IMR-90 (cell line): ENCODE measurements at regions not wholly inside any gene's neighbourhood (a gene's known extent, or its start where the extent isn't known, plus 50 kb on each side); places are given as distances from the start of the nearest gene placed in this dataset.

Experiments used
- ATAC-seq: fragments of 200-7000 bp; cut with Tn5 transposase; 2 replicates; pipeline ENCODE4 v1.9.1; 2020; ENCODE audit warnings: low read depth, mild to moderate bottlenecking, moderate library complexity
- BruUV-seq: library from RNA; stranded (reverse); fragments of 400-500 nt; replicated peaks from 2 replicates; lab custom pipeline; 2021; lab: Mats Ljungman, UMichigan
- CTCF ChIA-PET: fragments of 300-600 bp; formaldehyde crosslinking; extraction: SDS; loops from one replicate; lab custom pipeline; 2021; ENCODE audit warnings: antibody characterized with exemption; lab: Yijun Ruan, JAX
- POLR2A ChIA-PET: fragments of 300-600 bp; sonication (Branson Sonifier 250); formaldehyde crosslinking; loops from one replicate; lab custom pipeline; 2022; ENCODE audit warnings: antibody characterized with exemption; ENCODE audit not compliant: unreplicated experiment; lab: Charles Lee
- DNase-seq: peaks from one replicate; pipeline ENCODE4 v3.0.0; 2013
- H2AFZ ChIP-seq: replicated peaks from 2 replicates; pipeline ENCODE3; 2013; ENCODE audit warnings: low read length, mild to moderate bottlenecking; ENCODE audit not compliant: poor library complexity
- H2AK5ac ChIP-seq: 2 replicates; pipeline ENCODE4 v1.6.1; 2013; ENCODE audit warnings: low read depth, low read length, inconsistent platforms
- H2AK9ac ChIP-seq: replicated peaks from 2 replicates; pipeline ENCODE3; 2013; ENCODE audit warnings: mild to moderate bottlenecking, low read depth, low read length, moderate library complexity; ENCODE audit not compliant: poor library complexity
- H2BK120ac ChIP-seq: 2 replicates; pipeline ENCODE4 v1.6.1; 2013; ENCODE audit warnings: low read depth, low read length, inconsistent platforms
- H2BK15ac ChIP-seq: 3 replicates; pipeline ENCODE4 v1.6.1; 2013; ENCODE audit warnings: low read depth, low read length, inconsistent platforms
- H2BK20ac ChIP-seq: 2 replicates; pipeline ENCODE4 v1.6.1; 2013; ENCODE audit warnings: low read depth, mild to moderate bottlenecking, inconsistent platforms, low read length, moderate library complexity
- H2BK5ac ChIP-seq: 2 replicates; pipeline ENCODE4 v1.6.1; 2013; ENCODE audit warnings: mild to moderate bottlenecking, low read depth, low read length, inconsistent platforms; ENCODE audit not compliant: poor library complexity, severe bottlenecking
- H3K14ac ChIP-seq: replicated peaks from 2 replicates; pipeline ENCODE4 v1.6.1; 2013; ENCODE audit warnings: low read depth, low read length, inconsistent platforms
- H3K18ac ChIP-seq: 2 replicates; pipeline ENCODE4 v1.6.1; 2013; ENCODE audit warnings: low read depth, low read length, control low read depth
- H3K23ac ChIP-seq: 2 replicates; pipeline ENCODE4 v1.6.1; 2013; ENCODE audit warnings: low read depth, low read length, inconsistent platforms
- H3K27ac ChIP-seq: 2 replicates; pipeline ENCODE4 v1.5.1; 2013; ENCODE audit warnings: mild to moderate bottlenecking, control low read depth, low read length; ENCODE audit not compliant: insufficient read depth
- H3K27me3 ChIP-seq: 2 replicates; pipeline ENCODE4 v1.6.1; 2013; ENCODE audit warnings: low read length; ENCODE audit not compliant: control insufficient read depth, insufficient read depth
- H3K36me3 ChIP-seq: 2 replicates; pipeline ENCODE4 v1.6.1; 2013; ENCODE audit warnings: low read length, mixed read lengths; ENCODE audit not compliant: control insufficient read depth, insufficient read depth
- H3K4ac ChIP-seq: 2 replicates; pipeline ENCODE4 v1.6.1; 2013; ENCODE audit warnings: low read depth, low read length, inconsistent platforms
- H3K4me1 ChIP-seq: 2 replicates; pipeline ENCODE4 v1.6.1; 2013; ENCODE audit warnings: low read length, mixed read lengths; ENCODE audit not compliant: control insufficient read depth, insufficient read depth
- H3K4me2 ChIP-seq: 2 replicates; pipeline ENCODE4 v1.6.1; 2013; ENCODE audit warnings: low read depth, mild to moderate bottlenecking, control low read depth, low read length, moderate library complexity
- H3K4me3 ChIP-seq: 2 replicates; pipeline ENCODE4 v1.5.1; 2013; ENCODE audit warnings: low read depth, mild to moderate bottlenecking, control low read depth, low read length, moderate library complexity; ENCODE audit not compliant: insufficient read depth
- H3K56ac ChIP-seq: 2 replicates; pipeline ENCODE4 v1.6.1; 2013; ENCODE audit warnings: low read length, inconsistent platforms; ENCODE audit not compliant: insufficient read depth; ENCODE audit errors: extremely low read depth
- H3K79me1 ChIP-seq, 2 experiments: 2 replicates each; pipeline ENCODE4 v1.6.1; 2013; ENCODE audit warnings: low read length in 2 of 2, inconsistent platforms in 1 of 2, low read depth in 1 of 2
- H3K9ac ChIP-seq: 2 replicates; pipeline ENCODE4 v1.6.1; 2013; ENCODE audit warnings: low read depth, low read length, control low read depth
- H3K9me1 ChIP-seq: 2 replicates; pipeline ENCODE4 v1.6.1; 2013; ENCODE audit warnings: low read length, inconsistent platforms; ENCODE audit not compliant: insufficient read depth
- H3K9me3 ChIP-seq: 2 replicates; pipeline ENCODE4 v1.6.1; 2013; ENCODE audit warnings: low read length; ENCODE audit not compliant: control insufficient read depth, insufficient read depth
- H4K20me1 ChIP-seq: 2 replicates; pipeline ENCODE4 v1.6.1; 2013; ENCODE audit warnings: low read length, inconsistent platforms; ENCODE audit not compliant: insufficient read depth
- H4K5ac ChIP-seq: 2 replicates; pipeline ENCODE4 v1.6.1; 2013; ENCODE audit warnings: mild to moderate bottlenecking, low read depth, low read length, control low read depth
- H4K8ac ChIP-seq, 2 experiments: 2 replicates each; pipeline ENCODE4 v1.6.1; 2013; ENCODE audit warnings: low read depth in 2 of 2, low read length in 2 of 2, control low read depth in 1 of 2, inconsistent platforms in 1 of 2
- H4K91ac ChIP-seq: 2 replicates; pipeline ENCODE4 v1.6.1; 2013; ENCODE audit warnings: low read depth, low read length, inconsistent platforms; ENCODE audit not compliant: insufficient read depth
- BHLHE40 ChIP-seq: fragments of 150-350 bp; IDR thresholded peaks from 2 replicates; pipeline ENCODE4 v1.6.1; 2016; ENCODE audit warnings: mild to moderate bottlenecking, low read depth, low read length
- CEBPB ChIP-seq: IDR thresholded peaks from 2 replicates; pipeline ENCODE4 v1.6.1; 2012; ENCODE audit warnings: low read depth, low read length, improper control_type of control experiment
- CHD1 ChIP-seq: IDR thresholded peaks from 2 replicates; pipeline ENCODE4 v1.6.1; 2012; ENCODE audit warnings: low read depth, low read length, improper control_type of control experiment
- FOS ChIP-seq: fragments of 150-350 bp; IDR thresholded peaks from 2 replicates; pipeline ENCODE4 v1.6.1; 2016; ENCODE audit warnings: low read depth, low read length
- MAFK ChIP-seq: IDR thresholded peaks from 2 replicates; pipeline ENCODE4 v1.6.1; 2012; ENCODE audit warnings: low read depth, low read length, improper control_type of control experiment
- MAZ ChIP-seq: IDR thresholded peaks from 2 replicates; pipeline ENCODE4 v1.6.1; 2012; ENCODE audit warnings: low read depth, mild to moderate bottlenecking, low read length, improper control_type of control experiment, moderate library complexity, borderline replicate concordance
- MXI1 ChIP-seq: IDR thresholded peaks from 2 replicates; pipeline ENCODE4 v1.6.1; 2012; ENCODE audit warnings: low read depth, mild to moderate bottlenecking, low read length, moderate library complexity, borderline replicate concordance
- NFE2L2 ChIP-seq: fragments of 150-350 bp; IDR thresholded peaks from 2 replicates; pipeline ENCODE4 v1.6.1; 2016; ENCODE audit warnings: low read depth, mild to moderate bottlenecking, low read length
- RAD21 ChIP-seq: IDR thresholded peaks from 2 replicates; pipeline ENCODE4 v1.6.1; 2012; ENCODE audit warnings: low read length, improper control_type of control experiment
- RCOR1 ChIP-seq: IDR thresholded peaks from 2 replicates; pipeline ENCODE4 v1.6.1; 2012; ENCODE audit warnings: mild to moderate bottlenecking, low read length, improper control_type of control experiment; ENCODE audit not compliant: insufficient replicate concordance
- RFX5 ChIP-seq: IDR thresholded peaks from 2 replicates; pipeline ENCODE4 v1.8.0; 2012; ENCODE audit warnings: low read depth, mild to moderate bottlenecking, low read length, moderate library complexity
- SMC3 ChIP-seq: fragments of 150-350 bp; IDR thresholded peaks from 2 replicates; pipeline ENCODE4 v1.6.1; 2016; ENCODE audit warnings: low read depth, mild to moderate bottlenecking, antibody characterized with exemption, low read length, moderate library complexity
- WGBS, 2 experiments: methylation state at CpG; one replicate each; pipeline versions ENCODE4 v1.1.5 to v1.1.7; 2013; ENCODE audit warnings: missing lambda C conversion rate in 2 of 2; ENCODE audit not compliant: insufficient read length in 1 of 2; ENCODE audit errors: extremely low coverage in 2 of 2; 5-methylcytosine and 5-hydroxymethylcytosine counted together
- dilution Hi-C: fragments of 300-500 bp; cut with HindIII; formaldehyde crosslinking; loops from one replicate; pipeline ENCODE4 v1.14.3; 2018; ENCODE audit warnings: low sequenced_read_pairs; ENCODE audit not compliant: unreplicated experiment
- in situ Hi-C: fragments of 300-500 bp; cut with MboI; formaldehyde crosslinking; loops from 3 replicates; pipeline ENCODE4 v1.14.3; 2019; ENCODE audit warnings: low sequenced_read_pairs, inconsistent platforms, mixed read lengths
- intact Hi-C: fragments of 100-400 bp; cut with micrococcal nuclease; formaldehyde crosslinking; loops from 2 replicates; pipeline ENCODE4 v1.10.0; 2022
- TF ChIP-seq, protein P1 (sequence below): conservative IDR thresholded peaks from 2 replicates; pipeline ENCODE4 v1.5.1; 2012; ENCODE audit warnings: mild to moderate bottlenecking, low read depth, low read length, improper control_type of control experiment
- TF ChIP-seq, protein P2 (sequence below): fragments of 150-350 bp; IDR thresholded peaks from 2 replicates; pipeline ENCODE4 v1.6.1; 2016; ENCODE audit warnings: low read depth, mild to moderate bottlenecking, low read length, moderate library complexity, borderline replicate concordance
- TF ChIP-seq, protein P3 (sequence below): fragments of 150-350 bp; IDR thresholded peaks from 2 replicates; pipeline ENCODE4 v1.6.1; 2017; ENCODE audit warnings: mild to moderate bottlenecking, antibody characterized with exemption, low read length, low read depth

DNA sequence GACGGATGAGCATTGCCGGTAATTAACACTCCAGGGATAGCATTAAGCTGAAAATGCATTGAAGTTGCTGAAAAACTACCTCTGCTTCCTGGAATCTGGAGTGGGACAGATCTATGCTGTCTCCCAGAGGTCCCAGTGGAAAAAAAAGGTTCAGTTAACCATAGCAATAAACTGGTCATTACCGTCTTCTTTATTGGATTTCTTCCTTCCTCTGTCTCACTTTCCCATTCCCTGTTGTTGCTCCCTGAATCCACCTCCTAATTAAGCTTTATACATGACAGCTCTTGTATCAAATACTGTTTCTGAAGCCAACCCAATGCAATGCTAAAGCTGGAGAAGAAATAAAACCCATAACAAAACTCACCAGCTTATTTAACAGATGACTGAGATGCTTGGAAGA, 1805.9 kb downstream of the NCAM2 start:
- Histone ChIP-seq H3K4ac (no peak overlapping the region), H3K9ac (no peak overlapping the region), H2BK20ac (no peak overlapping the region), H3K56ac (no peak overlapping the region), H3K9me1 (no peaks in the 10 kb centered on the region), H3K14ac (no peak overlapping the region), H3K9me3 (no peaks in the 10 kb centered on the region), H3K27ac (no peak overlapping the region), H3K23ac (no peak overlapping the region), H3K4me2 (no peak overlapping the region), H3K36me3 (no peaks in the 10 kb centered on the region), H3K79me1 (no peaks in the 10 kb centered on the region), H2AFZ (no peak overlapping the region), H2AK9ac (no peak overlapping the region), H2BK120ac (no peak overlapping the region), H3K4me3 (no peak overlapping the region), H4K5ac (no peak overlapping the region), H2BK5ac (no peak overlapping the region), H4K91ac (no peak overlapping the region), H2AK5ac (no peak overlapping the region), H3K18ac (no peak overlapping the region), H3K27me3 (no peaks in the 10 kb centered on the region), H2BK15ac (no peak overlapping the region), H4K8ac (no peak overlapping the region), H4K20me1 (no peaks in the 10 kb centered on the region), H3K4me1 (no peaks in the 10 kb centered on the region)
- no peak for TF ChIP-seq MAFK
- no peak for TF ChIP-seq RFX5
- no peak for TF ChIP-seq MXI1
- TF ChIP-seq RAD21: no peak
- no peak for TF ChIP-seq BHLHE40
- TF ChIP-seq, protein P1, sequence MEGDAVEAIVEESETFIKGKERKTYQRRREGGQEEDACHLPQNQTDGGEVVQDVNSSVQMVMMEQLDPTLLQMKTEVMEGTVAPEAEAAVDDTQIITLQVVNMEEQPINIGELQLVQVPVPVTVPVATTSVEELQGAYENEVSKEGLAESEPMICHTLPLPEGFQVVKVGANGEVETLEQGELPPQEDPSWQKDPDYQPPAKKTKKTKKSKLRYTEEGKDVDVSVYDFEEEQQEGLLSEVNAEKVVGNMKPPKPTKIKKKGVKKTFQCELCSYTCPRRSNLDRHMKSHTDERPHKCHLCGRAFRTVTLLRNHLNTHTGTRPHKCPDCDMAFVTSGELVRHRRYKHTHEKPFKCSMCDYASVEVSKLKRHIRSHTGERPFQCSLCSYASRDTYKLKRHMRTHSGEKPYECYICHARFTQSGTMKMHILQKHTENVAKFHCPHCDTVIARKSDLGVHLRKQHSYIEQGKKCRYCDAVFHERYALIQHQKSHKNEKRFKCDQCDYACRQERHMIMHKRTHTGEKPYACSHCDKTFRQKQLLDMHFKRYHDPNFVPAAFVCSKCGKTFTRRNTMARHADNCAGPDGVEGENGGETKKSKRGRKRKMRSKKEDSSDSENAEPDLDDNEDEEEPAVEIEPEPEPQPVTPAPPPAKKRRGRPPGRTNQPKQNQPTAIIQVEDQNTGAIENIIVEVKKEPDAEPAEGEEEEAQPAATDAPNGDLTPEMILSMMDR: no peak
- TF ChIP-seq RCOR1: no peak
- TF ChIP-seq, protein P2, sequence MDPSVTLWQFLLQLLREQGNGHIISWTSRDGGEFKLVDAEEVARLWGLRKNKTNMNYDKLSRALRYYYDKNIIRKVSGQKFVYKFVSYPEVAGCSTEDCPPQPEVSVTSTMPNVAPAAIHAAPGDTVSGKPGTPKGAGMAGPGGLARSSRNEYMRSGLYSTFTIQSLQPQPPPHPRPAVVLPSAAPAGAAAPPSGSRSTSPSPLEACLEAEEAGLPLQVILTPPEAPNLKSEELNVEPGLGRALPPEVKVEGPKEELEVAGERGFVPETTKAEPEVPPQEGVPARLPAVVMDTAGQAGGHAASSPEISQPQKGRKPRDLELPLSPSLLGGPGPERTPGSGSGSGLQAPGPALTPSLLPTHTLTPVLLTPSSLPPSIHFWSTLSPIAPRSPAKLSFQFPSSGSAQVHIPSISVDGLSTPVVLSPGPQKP: no peak
- TF ChIP-seq SMC3: no peak
- no peak for TF ChIP-seq MAZ
- no peak for TF ChIP-seq CEBPB
- no peak for TF ChIP-seq NFE2L2
- no peak for TF ChIP-seq FOS
- TF ChIP-seq CHD1: no peak
- TF ChIP-seq, protein P3, sequence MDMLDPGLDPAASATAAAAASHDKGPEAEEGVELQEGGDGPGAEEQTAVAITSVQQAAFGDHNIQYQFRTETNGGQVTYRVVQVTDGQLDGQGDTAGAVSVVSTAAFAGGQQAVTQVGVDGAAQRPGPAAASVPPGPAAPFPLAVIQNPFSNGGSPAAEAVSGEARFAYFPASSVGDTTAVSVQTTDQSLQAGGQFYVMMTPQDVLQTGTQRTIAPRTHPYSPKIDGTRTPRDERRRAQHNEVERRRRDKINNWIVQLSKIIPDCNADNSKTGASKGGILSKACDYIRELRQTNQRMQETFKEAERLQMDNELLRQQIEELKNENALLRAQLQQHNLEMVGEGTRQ: no peak
- BruUV-seq: no TSS peak
- WGBS, 2 experiments: no CpG with 5 or more reads among the region's 3 CpGs
- DNase-seq (no peak), ATAC-seq (no peak)
- ChIA-PET CTCF (no interaction called here), POLR2A (no interaction called here)
- intact Hi-C loops: no loop called here
- dilution Hi-C loops: no loop called here
- in situ Hi-C loops: no loop called here
